Forelimb muscle (tissue), 1 donor: ENCODE measurements at regions not wholly inside any gene's neighbourhood (a gene's known extent, or its start where the extent isn't known, plus 50 kb on each side); places are given as distances from the start of the nearest gene placed in this dataset.

Experiments
- DNase-seq: peaks from one replicate; pipeline ENCODE4 v3.0.0-alpha.2; 2013; ENCODE audit warnings: low read depth

DNA sequence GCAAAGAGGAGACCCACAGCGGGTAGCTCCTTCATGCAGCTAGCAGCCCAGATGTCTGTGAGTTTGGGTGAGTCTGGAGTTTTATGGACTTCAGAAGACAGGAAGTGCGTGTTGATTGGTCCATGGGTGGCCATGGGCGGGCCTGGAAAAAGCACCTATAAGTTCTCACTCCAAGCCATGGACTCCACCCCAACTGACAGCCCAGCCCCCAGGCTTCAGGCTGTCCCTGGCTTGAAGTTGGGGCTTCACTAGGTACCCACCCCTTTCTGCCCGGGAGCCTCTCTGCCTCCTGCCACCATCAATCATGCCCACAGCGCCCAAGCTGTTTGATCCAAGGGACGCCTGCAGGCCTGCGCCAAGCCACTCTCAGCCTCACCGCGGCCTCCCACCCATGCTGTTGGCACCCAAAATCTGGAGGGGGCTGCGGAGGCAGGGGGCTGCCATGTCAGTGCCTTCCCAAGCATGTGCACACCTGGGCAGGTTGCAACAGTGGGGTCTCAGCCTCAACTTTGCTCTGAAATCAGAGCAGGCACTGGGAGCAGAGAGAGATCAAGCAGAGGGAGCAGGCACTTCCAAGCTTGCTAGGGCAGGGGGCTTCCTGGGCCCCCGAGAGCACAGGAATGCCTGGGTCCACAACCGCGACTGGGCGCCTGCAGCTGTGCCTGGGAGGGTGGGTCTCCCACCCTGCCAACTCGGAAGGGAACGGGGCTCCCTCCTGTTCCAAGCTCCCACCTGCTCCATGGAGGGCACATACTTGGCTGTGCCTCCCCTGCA lies 1503.7 kb downstream of the CDH11 start:
- DNase-seq: no peak

- DNase-seq: no peak
These were observed 1504.5 kb downstream of the CDH11 start for GRCh38 chr16:63617047-63617989.

DNA sequence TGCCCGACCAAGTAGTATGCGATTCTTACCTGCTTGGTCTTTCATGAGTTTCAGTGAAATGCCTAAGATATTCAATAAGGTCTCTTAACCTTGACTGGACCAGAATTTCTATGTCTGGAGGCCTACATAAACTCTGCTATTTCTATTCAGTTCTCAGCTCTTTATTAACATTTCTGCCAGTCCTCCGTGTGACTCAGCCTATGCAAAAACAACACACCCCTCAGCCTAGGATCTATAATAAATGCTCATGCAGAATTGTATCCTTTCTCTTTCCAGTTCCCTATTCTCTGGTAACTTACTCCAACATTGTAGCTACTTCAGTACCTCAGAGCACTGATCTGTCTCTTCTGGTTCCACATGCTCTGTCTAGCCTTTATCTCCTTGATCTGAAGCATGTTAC lies 1507.4 kb downstream of the CDH11 start:
- no peak for DNase-seq

GRCh38 chr16:63613701-63614100 lies 1508.2 kb downstream of the CDH11 start:
- DNase-seq: no peak

DNA sequence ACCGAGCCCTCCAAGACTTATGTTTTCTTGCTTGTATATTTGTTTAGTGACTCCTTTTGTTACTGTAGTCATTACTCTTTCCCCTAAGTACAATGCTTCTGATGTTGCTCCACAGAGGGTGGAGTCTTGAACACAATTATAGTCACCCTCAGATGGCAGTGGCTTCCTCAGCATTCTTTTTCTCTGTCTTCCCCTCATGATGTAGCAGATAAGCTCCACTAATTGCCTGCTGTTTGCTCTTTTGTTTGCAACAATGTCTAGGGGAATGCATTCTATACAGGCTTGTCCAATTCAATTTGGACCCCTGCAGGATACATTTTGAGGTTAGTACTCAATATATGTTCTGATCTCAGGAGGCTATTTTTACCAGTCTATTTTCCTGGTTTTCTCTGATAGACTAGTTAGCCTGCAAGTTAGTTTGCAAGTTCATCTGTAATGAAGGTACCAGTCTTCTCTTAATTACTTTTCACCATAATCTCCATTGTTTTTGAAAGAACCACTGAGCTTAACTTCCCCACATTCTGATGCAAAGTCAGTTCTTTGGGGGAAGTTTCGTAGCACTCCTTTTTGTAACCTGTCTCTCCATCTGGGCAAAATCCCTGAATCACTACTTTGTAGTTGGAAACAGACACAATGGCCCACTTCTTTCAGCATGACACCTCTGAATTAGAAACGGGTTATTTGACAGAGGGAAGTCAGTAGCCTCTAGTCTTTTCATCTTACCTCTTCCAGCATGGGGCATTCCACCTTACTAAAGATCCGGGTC lies 1509.2 kb downstream of the CDH11 start:
- DNase-seq: no peak

DNA sequence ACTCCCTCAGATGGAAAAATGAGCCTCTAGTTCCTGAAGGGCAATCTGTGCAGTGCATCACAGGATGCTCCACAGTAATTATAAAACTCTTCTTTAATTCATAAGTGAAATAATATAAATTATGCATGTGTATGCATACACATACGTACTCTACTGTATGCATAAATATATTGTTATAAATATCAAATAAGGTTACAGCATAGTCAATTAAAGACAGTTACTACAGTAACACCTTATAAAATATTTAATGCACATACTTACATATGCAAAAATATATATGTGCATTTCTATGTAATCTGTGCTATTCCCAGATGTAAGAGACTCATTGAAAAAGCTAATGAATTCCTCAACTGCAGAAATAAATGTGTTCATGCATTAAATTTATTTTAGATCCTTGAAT lies 1515.1 kb downstream of the CDH11 start:
- no peak for DNase-seq

DNA sequence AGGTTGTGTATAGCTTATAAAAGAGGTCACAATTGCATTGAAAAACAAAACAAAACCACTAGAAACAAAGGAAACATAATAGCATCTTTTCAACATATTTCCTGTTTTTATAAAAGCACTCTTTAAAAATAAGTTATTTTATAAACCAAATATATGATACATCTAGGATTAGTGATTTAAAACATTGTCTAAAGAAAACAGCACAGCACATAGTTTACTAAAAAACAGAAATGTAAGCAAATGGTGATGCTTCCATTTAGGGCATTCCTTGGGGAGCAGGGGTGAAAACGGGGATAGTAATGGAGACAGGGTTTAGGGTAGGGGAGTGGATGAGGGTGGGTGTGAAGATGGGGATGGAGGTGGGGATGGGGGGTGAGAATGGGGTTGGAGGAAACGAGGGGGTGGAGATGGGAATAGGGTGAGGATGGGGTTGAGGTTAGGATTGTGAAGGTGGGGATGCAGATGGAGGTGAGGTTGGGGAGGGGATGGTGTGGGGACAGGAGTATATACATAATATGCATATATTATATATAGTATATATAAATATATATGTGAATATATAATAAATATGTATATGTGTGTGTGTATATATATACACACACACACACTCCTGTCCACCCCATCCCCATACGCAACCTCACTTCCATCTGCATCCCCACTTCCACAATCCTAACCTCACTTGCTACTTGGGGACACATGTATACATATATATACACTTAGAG lies 1519.5 kb downstream of the CDH11 start:
- no peak for DNase-seq

DNA sequence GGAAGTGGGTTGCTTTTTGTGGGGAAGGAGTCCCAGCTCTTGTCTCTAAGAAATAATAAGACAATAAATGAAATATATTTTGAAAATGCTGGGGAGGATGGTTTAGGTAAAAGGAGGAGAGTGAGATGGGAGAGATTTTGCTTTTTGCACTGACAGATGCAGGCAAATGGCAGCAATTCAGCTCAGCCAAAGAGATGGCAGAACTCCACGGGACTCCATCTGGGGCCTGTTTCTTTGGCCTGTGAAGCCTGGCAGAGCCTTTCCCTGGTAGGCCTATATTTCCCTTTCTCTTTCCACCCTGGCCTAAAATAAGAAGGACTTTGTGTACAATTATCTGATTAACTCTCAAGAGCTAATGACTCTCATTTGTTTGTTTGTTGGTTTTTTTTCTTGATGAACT lies 1525.1 kb downstream of the CDH11 start:
- DNase-seq: no peak

DNA sequence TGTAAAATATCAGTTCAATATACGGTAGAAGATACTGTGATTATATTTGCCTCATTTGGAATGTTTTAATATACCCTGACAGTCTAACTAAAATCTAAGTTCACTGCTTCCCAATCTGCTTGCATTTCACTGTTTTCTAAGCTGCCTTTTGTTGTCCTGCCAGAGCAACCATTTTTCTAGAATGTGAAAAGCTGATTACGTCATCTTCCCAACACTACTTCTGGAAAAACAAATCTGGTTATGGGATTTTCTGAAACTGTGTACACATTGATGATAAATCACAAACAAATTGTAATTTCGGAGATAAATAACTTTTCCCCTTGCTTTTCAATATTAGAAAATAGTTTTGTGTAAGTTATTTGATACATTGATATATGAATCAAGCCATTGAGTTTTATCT lies 1529.0 kb downstream of the CDH11 start:
- DNase-seq: no peak

- DNase-seq: no peak
These were observed 1540.3 kb downstream of the CDH11 start for GRCh38 chr16:63581570-63581969.

- no peak for DNase-seq
These were observed 1542.6 kb upstream of the CDH8 start for GRCh38 chr16:63578791-63579190.

DNA sequence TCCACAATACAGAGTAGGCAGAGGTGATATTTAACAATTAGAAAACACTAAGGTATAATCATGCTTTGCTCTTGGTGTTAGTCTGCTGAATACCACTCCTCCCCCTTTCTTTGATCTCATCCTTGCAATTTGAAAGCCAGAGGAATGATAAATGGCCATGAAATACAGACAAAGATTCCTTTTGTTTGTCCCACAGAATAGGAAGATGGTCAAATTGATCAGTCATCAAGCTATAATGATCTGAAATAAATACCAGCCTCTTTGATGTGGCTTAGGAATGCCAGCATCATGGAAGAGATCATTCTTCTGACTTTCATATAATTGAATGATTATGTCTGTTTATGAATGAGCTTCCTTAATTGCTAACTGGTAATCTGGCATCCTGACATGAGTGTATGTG lies 1541.7 kb upstream of the CDH8 start:
- no peak for DNase-seq

DNA sequence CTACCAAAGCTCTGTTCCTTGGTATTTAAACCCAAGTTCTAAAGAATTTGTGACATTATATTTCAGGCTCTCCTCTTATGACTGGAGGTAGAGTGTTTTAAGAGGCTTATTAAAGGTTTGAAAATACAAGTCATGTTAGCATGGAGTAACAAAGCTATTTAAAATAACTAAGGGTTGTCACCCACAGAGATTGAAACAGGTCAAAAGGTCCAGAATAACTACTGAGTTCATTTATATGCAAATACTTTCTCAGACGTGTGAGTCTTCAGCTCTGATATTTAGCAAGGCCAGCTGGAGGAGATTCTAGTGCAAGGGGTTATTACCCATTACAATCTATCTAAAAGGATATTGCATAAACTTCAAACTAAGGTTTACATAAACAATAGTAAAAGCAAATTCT lies 1538.8 kb upstream of the CDH8 start:
- no peak for DNase-seq

DNA sequence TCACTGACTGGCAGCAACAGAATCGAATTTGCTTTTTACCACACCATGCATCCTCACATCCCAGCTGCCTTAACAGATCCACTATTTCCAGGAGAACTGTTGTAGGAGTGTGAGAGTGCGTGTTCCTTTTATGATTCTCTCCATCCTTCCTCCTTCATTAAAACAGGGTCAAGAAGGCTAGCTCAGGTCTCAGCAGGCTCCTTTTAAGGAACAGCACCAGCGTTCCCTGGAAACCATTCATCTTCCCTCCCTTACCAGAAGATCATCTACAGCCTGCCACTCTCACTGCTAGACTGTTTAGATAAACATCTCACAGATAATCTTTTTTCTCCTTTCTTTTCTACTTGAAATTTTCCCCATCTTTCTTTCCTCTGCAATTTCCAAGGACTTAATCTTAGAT lies 1531.9 kb upstream of the CDH8 start:
- DNase-seq: no peak

DNA sequence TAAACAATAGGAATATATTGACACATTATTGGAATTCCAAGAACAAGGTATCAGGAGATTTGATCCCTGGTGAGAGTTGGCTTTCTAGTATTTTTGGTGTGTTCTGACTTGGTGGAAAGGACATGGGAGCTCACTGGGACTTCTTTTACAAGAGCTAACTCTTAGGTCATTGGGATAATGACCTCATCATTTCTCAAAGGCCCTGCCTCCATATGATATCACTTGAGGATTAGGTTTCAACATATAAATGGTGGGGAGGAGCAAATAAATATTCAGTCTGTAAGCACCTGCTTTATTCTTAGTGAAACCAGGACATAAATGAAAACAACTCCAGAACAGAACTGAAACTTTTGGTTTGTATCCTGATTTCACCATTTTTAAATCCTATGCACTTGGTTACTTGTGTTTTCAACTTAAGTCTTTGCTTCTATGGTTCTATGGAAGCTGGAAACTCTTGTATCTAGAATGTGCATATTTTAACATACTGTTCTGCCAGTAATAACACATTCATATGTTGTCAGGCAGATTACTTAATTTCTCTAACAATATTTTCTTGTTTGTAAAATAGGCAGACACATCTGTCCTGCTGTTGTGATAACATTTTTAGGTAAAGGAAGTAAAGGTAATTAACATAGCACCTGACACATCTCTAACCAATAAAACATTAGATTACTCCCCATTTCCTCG lies 1527.7 kb upstream of the CDH8 start:
- DNase-seq: no peak

DNA sequence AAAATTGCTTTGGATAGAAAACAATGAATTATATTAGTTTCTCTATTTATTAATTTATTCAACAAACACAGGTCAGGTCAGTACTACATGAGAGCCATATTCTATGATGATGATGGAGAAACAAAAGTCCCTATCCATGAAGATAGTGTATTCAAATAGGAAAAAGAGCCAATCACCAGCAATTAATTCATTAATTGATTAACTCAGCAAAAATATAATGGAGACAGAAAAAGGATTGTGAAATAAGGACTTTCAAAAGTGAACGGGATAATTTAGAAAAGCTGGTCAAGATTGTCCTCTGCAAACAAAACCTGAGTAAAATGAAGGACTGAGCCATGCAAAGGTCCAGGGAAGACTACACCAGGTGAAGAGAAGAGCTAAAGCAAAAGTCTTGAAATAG lies 1517.7 kb upstream of the CDH8 start:
- DNase-seq: no peak

DNA sequence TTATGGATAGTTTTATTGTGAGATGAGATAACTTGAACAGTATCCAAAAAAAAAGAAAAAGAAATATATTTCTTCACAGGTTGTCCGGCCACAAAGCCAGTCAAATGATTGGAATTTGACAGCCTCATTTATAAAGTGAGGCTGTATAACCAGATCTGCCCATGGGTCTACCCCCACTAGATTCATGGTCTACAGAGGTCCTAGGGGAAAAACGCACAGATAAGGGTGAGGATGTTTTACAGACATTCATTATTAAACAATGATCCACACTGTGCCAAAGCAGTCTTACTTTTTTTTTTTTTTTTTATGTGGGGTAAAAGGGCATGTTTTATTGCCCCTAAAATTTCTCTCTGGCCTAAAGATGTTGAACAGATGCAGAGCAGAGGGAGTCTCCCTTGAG lies 1503.0 kb upstream of the CDH8 start:
- no peak for DNase-seq

DNA sequence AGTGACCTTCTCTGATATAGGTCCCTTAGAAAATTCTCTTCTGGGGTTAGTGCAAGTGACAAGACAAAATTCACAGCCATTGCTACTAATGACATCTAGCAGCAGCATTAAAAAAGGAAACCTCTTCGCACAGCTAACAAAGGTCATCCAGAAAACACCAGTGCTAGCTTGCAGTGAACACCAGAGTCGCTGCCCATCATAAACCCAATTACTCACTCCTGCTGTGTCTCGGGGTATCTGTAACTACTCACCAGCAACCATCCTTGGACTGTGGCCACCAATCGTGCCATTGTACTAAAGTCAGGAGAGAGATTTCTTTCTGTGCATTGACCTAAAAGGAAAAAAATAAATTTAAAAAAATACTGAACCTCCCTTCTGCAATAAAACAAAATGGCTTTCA lies 1494.7 kb upstream of the CDH8 start:
- DNase-seq: no peak

GRCh38 chr16:63530208-63530607 lies 1494.0 kb upstream of the CDH8 start:
- DNase-seq: no peak

DNA sequence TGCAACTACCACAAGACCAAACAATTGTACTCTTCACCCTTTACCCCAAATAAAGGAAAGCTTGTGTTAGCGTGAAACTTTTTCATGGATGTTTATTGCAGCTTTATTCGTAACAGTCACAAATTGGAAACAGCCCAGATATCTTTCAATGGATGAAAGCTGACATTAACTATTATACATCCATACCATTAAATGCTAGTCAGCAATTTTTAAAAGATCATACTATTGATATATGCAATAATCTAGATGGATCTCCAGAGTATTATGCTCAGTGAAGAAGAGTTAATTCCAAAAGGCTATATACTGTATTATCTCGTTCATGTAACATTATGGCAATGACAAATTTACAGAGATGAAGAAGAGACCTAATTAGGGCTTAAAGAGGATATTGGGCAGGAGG lies 1491.2 kb upstream of the CDH8 start:
- no peak for DNase-seq

GRCh38 chr16:63516394-63516793 lies 1480.2 kb upstream of the CDH8 start:
- no peak for DNase-seq
